DMS79 treated with DMSO at 0.1 percent for 48 hours (cell line): ENCODE measurements at regions not wholly inside any gene's neighbourhood (a gene's known extent, or its start where the extent isn't known, plus 50 kb on each side); places are given as distances from the start of the nearest gene placed in this dataset.

Source experiments
- DNase-seq: peaks from one replicate; lab custom pipeline; 2025; lab: John Stamatoyannopoulos, UW

GRCh38 chr14:61132336-61132735, 148.8 kb downstream of the TMEM30B start:
- DNase-seq = no peak

GRCh38 chr14:61130512-61131260, 149.6 kb downstream of the SLC38A6 start:
- no peak for DNase-seq

- no peak for DNase-seq
Measured at GRCh38 chr14:61129168-61129745, 148.2 kb downstream of the SLC38A6 start.

- no peak for DNase-seq
Measured at GRCh38 chr14:61128382-61129167, 147.5 kb downstream of the SLC38A6 start.

- DNase-seq = no peak
Measured at GRCh38 chr14:61126603-61127498, 145.8 kb downstream of the SLC38A6 start.

- DNase-seq = peak; percentile 93
Measured at GRCh38 chr14:61125867-61126572, 145.0 kb downstream of the SLC38A6 start.

- DNase-seq = no peak
Measured at GRCh38 chr14:61125041-61125866, 144.2 kb downstream of the SLC38A6 start.

GRCh38 chr14:61122862-61123261, 141.8 kb downstream of the SLC38A6 start:
- no peak for DNase-seq

GRCh38 chr14:61121355-61121787, 140.3 kb downstream of the SLC38A6 start:
- DNase-seq = no peak

GRCh38 chr14:61120576-61120975, 139.5 kb downstream of the SLC38A6 start:
- DNase-seq = no peak

- DNase-seq = no peak
Measured at GRCh38 chr14:61119006-61119405, 138.0 kb downstream of the SLC38A6 start.

- no peak for DNase-seq
Measured at GRCh38 chr14:61116369-61116768, 135.3 kb downstream of the SLC38A6 start.

- DNase-seq = peak; percentile 66
Measured at GRCh38 chr14:61113561-61114225, 132.6 kb downstream of the SLC38A6 start.

GRCh38 chr14:61112506-61112905, 131.5 kb downstream of the SLC38A6 start:
- DNase-seq = no peak

GRCh38 chr14:61111731-61112130, 130.7 kb downstream of the SLC38A6 start:
- DNase-seq = no peak

- no peak for DNase-seq
Measured at GRCh38 chr14:61111209-61111665, 130.2 kb downstream of the SLC38A6 start.

GRCh38 chr14:61110316-61111082, 129.5 kb downstream of the SLC38A6 start:
- DNase-seq = no peak

GRCh38 chr14:61109288-61109687, 128.2 kb downstream of the SLC38A6 start:
- DNase-seq = no peak
